HG03565 (cell line): ENCODE measurements at regions not wholly inside any gene's neighbourhood (a gene's known extent, or its start where the extent isn't known, plus 50 kb on each side); places are given as distances from the start of the nearest gene placed in this dataset.

Experiments used
- ATAC-seq: cut with Tn5 transposase; IDR thresholded peaks from one replicate; pipeline ENCODE4 v1.9.1; 2021; ENCODE audit warnings: mild to moderate bottlenecking, moderate library complexity; ENCODE audit not compliant: unreplicated experiment

- no peak for ATAC-seq
Measured at GRCh38 chr11:91688672-91689071, 535.9 kb upstream of the FAT3 start.

DNA sequence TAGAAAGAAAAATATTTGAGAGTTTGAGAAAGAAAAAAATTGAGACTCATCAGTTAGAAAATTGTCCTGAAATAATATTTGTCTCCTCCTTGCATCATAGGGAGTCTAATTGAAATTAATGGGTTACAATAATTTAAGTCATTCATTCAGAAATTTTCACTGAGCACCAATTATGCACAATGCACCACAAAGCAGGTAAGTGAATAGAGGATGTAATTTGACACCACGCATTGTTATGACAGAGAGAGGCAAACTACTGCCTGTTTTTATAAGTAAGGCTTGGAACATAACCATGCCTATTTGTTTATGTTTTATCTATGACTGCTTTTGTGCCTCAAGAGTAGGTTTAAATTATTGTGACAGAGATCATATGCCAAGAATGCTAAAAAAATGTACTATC lies 537.9 kb upstream of the FAT3 start:
- ATAC-seq = no peak

DNA sequence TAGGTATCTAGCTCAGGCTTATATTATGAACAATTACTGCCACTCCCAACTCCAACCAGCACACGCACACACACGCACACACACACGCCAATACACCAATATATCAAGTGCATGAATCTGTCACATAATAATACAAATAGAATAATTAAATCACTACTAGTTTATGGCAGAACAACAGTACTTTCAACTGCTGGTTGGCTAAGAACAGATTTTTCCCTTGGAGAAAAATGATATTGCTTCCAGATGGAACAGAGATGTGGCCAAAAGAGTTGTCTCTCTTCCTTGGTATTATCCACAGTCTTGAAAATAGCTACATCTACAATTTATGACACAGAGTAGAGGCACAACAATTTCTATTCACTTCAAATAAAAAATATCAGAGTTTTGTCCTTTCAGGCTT lies 538.3 kb upstream of the FAT3 start:
- no peak for ATAC-seq

DNA sequence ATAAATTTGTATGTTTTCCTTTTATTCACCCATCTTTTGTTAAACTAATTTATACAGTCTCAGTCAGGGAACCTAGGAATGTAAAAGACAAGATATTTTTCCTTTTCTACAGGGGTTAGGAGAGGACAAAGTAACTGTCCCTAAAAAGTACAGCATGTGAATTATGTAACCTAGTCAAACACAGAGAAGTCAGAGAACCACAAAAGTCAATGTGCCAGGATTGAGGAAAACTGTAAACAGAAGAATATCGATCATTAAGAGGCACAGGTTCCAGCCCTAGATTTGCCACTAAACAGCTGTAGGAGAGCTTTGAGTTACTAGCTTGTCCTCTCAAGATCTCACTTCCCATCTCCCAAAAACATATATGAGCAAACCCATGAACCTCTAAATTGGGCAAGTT lies 550.9 kb upstream of the FAT3 start:
- no peak for ATAC-seq

DNA sequence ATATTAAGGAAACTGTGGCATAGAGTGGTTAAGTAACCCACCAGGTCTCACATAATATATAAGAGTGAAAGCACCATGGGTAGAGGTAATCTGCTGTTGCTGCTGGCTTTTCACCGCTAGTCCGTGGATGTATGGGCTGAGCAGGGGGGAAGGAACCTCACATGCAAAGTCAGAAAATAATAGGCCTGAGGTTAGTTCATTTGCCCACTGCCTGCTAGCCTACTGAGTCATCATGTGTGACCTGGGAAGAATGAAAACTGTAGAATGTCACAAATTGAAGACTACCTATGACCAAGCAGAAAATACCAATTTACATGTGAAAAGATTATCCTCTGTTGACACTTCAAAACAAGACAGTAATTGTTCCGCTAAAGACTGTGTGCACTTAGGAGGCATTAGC lies 560.1 kb upstream of the FAT3 start:
- no peak for ATAC-seq

DNA sequence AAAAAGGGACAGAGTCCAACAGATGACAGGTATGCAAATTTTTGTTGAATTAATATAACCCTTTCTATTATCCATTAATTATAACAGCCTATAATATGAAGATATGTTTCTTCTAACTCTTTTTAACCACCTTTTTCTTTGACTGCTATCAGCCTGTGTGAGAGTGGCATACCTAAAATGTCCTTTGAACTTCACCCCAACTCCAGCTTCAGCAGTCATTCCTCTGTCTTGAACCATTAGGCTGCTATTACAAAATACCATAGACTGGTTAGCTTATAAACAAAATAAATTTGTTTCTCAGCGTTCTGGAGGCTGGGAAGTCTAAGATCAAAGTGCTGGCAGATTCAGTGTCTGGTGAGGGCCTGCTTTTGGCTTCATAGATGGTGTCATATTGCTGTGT lies 564.6 kb upstream of the FAT3 start:
- no peak for ATAC-seq

DNA sequence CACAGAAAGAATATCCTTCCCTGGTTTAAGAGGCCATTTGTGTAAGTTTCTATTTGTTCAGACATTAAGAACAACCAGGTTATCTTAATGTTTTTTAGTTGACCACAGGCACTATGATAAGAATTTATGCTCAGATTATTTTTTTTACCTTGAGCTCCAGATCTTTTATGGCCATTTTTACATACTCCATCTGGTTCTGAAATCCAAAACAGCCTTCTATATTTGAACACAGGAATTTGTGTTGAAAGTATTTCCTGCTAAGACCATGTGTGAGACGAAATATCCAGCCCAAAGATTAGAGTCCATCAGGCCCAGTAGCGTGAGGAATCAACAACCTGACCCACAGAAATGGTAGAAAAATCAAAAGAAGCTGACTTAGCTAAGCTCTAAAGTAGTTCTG lies 569.9 kb upstream of the FAT3 start:
- no peak for ATAC-seq

DNA sequence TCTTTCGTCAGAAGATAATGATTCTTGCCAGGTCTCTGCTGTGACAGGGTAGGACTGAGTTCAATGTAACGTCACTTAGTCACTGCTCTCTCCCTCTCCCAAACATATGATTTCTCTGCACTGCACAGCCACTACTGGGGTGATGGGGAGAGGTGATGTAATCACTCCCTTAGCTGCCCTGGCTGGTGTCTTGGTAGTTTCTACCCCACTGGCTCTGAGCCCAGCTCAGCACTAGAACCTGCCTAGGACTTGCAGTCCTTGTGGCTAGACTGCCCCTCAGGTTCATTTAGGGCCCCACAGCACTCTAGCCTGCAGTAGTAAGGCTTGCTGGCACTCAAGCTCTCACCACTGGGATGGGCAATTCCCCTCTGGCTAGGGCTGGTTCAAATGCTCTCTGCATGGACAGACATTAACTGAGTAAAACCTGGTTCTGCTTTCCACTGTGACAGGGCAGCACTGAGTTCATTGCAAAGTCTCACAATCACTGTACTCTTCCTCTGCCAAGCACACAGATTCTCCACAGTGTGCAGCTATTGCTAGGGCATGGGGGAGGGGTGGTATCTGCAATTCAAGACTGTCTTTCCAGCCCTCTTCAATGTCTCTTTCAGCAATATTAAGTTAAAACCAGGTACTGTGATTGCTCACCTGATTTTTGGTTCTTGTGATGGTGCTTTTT lies 571.4 kb upstream of the FAT3 start:
- no peak for ATAC-seq

DNA sequence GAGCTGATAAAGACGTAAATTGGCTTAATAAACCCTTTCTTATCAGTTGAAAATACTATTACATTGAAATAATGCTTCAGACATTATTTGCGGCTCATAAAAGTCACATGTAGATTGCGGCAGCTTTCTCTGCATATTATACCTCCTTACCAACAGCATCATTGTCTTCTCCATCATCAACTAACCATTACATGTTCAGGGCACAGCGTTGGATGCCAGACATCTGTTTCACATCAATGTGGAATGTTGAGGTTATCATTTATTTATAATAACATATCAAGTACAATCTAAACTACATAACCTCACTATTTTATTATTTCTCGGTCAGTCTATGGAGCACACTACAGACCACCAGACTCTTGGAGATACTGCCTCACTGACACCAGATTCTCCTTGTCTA lies 573.8 kb upstream of the FAT3 start:
- no peak for ATAC-seq

DNA sequence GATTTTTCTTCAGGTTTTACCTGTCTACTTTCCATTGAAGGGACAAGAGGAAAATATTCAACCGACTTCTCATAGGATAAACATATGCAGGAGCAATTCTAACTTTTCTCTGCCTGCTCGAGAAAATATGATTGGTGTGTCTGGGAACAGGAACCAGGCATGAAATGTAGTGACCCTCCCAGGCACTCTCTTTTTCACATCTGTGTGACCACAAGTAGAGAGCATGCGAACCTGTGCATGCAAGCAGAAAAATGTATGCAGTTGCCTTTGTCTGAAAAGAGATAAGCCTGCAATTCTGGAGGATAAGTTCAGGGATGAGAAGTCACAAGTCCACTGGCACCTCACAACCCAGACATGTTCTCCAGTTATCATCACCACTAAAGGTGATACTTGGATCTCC lies 583.5 kb upstream of the FAT3 start:
- no peak for ATAC-seq

DNA sequence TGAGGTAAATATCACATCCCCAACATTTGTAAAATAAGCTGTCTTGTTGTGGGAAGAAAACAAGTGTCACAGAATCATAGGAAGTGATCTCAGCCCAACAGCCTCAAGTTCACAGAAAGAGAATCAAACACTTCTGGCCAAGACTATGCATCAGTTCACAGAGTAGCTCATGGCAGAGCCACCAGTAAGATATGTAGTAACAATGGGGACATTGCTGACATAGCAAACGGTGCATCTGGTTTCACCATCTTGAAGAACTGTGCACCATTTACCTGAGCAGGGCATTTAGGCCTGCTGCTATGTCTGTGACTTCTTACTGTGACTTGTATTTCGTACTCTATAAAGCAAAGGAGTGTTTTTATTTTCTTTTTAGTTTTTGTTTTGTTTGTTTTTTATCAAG lies 585.3 kb upstream of the FAT3 start:
- no peak for ATAC-seq

GRCh38 chr11:91630916-91631673 lies 593.5 kb upstream of the FAT3 start:
- no peak for ATAC-seq

DNA sequence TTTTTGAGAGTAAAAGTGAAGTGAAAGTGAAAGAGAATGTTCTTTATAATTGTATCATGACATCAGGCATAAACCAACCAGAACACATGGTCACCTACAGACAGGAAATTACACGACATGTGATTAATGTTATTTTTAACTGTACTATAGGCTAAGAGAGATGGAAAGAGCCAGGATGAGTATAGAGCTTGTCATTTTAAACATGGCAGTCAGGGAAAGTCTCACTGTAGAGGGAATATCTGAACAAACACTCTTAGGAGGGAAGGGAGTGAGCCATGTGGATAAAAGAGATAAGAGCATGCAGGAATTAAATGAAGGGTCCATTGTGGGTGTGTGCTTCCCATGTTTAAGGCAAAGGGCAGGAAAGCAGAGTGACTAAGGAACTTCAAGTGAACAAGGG lies 599.1 kb upstream of the FAT3 start:
- no peak for ATAC-seq

DNA sequence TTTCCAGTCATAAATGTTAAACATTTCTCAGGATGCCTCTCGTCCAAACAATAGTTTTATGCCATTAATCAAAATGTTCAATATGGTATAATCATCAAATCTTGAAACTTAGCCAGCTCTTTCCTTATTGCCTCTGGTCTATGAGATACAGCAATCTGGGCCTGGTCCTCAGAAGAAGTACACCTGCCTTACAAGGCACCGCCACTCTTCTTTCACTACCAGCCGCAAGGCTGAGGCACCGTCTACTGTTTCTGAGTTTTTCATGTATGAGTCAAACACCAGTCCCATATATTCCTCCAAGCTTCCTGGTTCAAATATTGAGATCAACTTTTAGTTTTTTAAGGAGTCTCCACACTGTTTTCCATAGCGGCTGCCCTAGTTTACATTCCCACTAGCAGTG lies 600.6 kb upstream of the FAT3 start:
- ATAC-seq = no peak

DNA sequence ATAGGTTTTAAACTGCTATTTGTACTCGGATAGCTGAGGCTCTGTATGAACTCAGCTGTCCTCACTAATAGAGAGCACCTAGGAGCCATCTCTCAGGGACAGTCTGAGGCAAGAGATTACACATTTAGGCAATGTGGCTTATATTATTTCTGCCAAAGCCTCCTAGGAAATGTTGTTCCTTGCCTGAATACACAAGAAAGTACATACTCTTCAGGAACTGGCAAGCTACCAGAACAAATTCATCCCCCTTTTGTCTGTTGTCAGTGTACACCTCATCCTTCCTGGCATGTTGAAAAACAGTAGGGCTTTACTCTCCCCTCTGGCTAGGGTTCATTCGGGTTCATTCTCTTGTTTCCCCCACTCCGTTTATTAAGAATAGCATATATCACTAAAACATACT lies 615.9 kb upstream of the FAT3 start:
- no peak for ATAC-seq

- no peak for ATAC-seq
Measured at GRCh38 chr11:91596111-91596510, 628.5 kb upstream of the FAT3 start.

GRCh38 chr11:91591021-91591420 lies 633.6 kb upstream of the FAT3 start:
- ATAC-seq = no peak

GRCh38 chr11:91587131-91587530 lies 637.5 kb upstream of the FAT3 start:
- no peak for ATAC-seq

- no peak for ATAC-seq
Measured at GRCh38 chr11:91585035-91585801, 639.4 kb upstream of the FAT3 start.

DNA sequence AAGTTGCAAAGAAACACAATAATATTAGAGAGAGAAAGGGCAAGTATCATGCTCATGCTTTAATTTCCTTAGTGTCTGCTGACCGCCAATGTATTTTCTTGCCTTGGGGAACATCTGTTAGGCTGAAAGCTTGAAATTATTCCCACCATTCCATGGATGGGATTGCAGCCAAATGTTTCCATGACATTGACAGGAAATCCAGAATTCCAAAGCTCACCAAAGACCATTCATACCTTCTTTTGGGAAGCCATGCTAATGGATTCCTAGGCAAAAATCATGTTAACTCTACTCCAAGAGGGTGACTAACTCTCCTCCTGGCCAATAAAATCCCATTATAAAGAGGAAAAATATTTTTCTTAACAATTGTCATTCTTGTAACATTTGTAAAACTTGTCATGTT lies 661.4 kb upstream of the FAT3 start:
- no peak for ATAC-seq

- ATAC-seq = no peak
Measured at GRCh38 chr11:91560434-91560833, 664.2 kb upstream of the FAT3 start.

- no peak for ATAC-seq
Measured at GRCh38 chr11:91538065-91538464, 686.6 kb upstream of the FAT3 start.
